ENCODE measurements at regions not wholly inside any gene's neighbourhood (a gene's known extent, or its start where the extent isn't known, plus 50 kb on each side); places are given as distances from the start of the nearest gene placed in this dataset.
"Not testable (repeated sequence)": the region's sequence is repeated elsewhere in the genome, so short reads cannot be mapped to it uniquely, and the experiment has no call there.

DNA sequence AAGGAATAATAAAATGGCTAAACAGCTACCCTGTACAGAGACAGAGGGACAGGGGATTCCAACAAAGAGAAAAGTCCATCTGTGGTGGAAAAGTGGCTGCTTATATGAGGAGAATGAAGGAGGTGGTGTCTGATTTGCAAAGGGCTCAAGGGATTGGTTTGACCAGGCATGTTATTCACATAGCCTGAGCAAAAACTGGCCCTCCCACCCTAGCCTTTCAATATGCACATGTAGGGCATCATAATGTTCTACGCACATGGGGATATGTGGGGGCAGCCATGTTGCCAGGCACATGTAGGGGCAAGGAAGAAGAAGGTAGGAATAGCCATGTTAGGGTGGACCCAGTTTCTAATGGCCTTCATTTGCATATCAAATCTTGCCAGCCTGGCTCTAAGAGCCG is 1527.1 kb downstream of the RPIA start:
- H3K27ac ChIP-seq (ENCODE audit: low read depth in 1 of 2, low read length in 2 of 2); intact Hi-C loops (cut with DNase I, micrococcal nuclease); H3K27me3 Mint-ChIP-seq; POLR2A ChIA-PET; H3K27ac Mint-ChIP-seq; H3K27me3 ChIP-seq (ENCODE audit: control insufficient read depth in 1 of 2, insufficient read depth in 2 of 2, low read length in 2 of 2); H3K9me3 Mint-ChIP-seq; H3K36me3 Mint-ChIP-seq (ENCODE audit: low read depth); H3K4me3 Mint-ChIP-seq; H3K4me1 Mint-ChIP-seq (ENCODE audit: low read depth); ATAC-seq (ENCODE audit: poor library complexity); H3K36me3 ChIP-seq (ENCODE audit: insufficient read depth, low read length); DNase-seq; H3K4me1 ChIP-seq (ENCODE audit: insufficient read depth, low read length); CTCF ChIA-PET; H3K9me3 ChIP-seq (ENCODE audit: control insufficient read depth in 1 of 2, insufficient read depth in 1 of 2, low read length in 2 of 2); H3K4me3 ChIP-seq (ENCODE audit: low read length): not testable (repeated sequence)

DNA sequence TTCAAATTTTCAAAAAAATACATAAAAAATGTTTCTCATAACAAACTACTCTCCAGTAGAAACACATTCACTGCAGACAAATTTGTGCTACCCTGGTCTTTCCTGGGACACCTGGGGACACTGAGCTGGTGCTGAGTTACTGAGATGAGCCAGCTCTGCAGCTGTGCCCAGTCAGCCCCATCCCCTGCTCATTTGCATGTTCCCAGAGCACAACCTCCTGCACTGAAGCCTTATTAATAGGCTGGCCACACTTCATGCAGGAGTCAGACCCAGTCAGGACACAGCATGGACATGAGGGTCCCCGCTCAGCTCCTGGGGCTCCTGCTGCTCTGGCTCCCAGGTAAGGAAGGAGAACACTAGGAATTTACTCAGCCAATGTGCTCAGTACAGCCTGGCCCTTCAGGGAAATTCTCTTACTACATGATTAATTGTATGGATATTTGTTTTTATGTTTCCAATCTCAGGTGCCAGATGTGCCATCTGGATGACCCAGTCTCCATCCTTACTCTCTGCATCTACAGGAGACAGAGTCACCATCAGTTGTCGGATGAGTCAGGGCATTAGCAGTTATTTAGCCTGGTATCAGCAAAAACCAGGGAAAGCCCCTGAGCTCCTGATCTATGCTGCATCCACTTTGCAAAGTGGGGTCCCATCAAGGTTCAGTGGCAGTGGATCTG is 1529.3 kb downstream of the RPIA start:
- H3K4me1 ChIP-seq (ENCODE audit: insufficient read depth, low read length); H3K27ac Mint-ChIP-seq; intact Hi-C loops (cut with DNase I, micrococcal nuclease); H3K36me3 Mint-ChIP-seq (ENCODE audit: low read depth); H3K27me3 Mint-ChIP-seq; H3K36me3 ChIP-seq (ENCODE audit: insufficient read depth, low read length); POLR2A ChIA-PET; DNase-seq; H3K9me3 Mint-ChIP-seq; H3K9me3 ChIP-seq (ENCODE audit: control insufficient read depth in 1 of 2, insufficient read depth in 1 of 2, low read length in 2 of 2); H3K27me3 ChIP-seq (ENCODE audit: control insufficient read depth in 1 of 2, insufficient read depth in 2 of 2, low read length in 2 of 2); ATAC-seq (ENCODE audit: poor library complexity); H3K4me1 Mint-ChIP-seq (ENCODE audit: low read depth); H3K4me3 Mint-ChIP-seq; H3K4me3 ChIP-seq (ENCODE audit: low read length); H3K27ac ChIP-seq (ENCODE audit: low read depth in 1 of 2, low read length in 2 of 2); CTCF ChIA-PET: not testable (repeated sequence)

DNA sequence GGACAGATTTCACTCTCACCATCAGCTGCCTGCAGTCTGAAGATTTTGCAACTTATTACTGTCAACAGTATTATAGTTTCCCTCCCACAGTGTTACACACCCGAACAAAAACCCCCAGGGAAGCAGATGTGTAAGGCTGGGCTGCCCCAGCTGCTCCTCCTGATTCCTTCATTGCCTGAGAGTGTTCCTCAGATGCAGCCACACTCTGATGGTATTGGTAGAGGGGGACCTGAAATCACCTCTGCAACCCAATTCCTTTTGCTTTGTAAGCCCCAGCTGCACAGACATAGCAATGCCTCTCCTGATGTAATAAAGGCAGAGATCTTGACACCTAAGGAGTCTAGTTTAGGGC is 1529.8 kb downstream of the RPIA start:
- Histone ChIP-seq H3K9me3 (ENCODE audit: control insufficient read depth in 1 of 2, insufficient read depth in 1 of 2, low read length in 2 of 2) (no peaks in the 10 kb centered on the region), H3K4me1 (ENCODE audit: insufficient read depth, low read length) (no peaks in the 10 kb centered on the region), H3K36me3 (ENCODE audit: insufficient read depth, low read length) (no peaks in the 10 kb centered on the region), H3K27ac (ENCODE audit: low read depth in 1 of 2, low read length in 2 of 2) (no peak overlapping the region), H3K27me3 (ENCODE audit: control insufficient read depth in 1 of 2, insufficient read depth in 2 of 2, low read length in 2 of 2) (no peaks in the 10 kb centered on the region), H3K4me3 (ENCODE audit: low read length) (no peak overlapping the region)
- Mint-ChIP-seq H3K27ac (no peak overlapping the region), H3K9me3 (no peaks in the 10 kb centered on the region), H3K4me1 (ENCODE audit: low read depth) (no peaks in the 10 kb centered on the region), H3K4me3 (no peak overlapping the region), H3K36me3 (ENCODE audit: low read depth) (no peaks in the 10 kb centered on the region), H3K27me3 (peaks cover 6% of the 10 kb centered on the region)
- TF ChIP-seq, protein P1, sequence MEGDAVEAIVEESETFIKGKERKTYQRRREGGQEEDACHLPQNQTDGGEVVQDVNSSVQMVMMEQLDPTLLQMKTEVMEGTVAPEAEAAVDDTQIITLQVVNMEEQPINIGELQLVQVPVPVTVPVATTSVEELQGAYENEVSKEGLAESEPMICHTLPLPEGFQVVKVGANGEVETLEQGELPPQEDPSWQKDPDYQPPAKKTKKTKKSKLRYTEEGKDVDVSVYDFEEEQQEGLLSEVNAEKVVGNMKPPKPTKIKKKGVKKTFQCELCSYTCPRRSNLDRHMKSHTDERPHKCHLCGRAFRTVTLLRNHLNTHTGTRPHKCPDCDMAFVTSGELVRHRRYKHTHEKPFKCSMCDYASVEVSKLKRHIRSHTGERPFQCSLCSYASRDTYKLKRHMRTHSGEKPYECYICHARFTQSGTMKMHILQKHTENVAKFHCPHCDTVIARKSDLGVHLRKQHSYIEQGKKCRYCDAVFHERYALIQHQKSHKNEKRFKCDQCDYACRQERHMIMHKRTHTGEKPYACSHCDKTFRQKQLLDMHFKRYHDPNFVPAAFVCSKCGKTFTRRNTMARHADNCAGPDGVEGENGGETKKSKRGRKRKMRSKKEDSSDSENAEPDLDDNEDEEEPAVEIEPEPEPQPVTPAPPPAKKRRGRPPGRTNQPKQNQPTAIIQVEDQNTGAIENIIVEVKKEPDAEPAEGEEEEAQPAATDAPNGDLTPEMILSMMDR (IDR thresholded peaks at IDR 0.05): no peak
- ATAC-seq (ENCODE audit: poor library complexity) (no peak), DNase-seq (no peak)
- intact Hi-C loops (cut with DNase I, micrococcal nuclease): no loop called here
- ChIA-PET POLR2A (no interaction called here), CTCF (no interaction called here)

GRCh38 chr2:90224767-90225166 is 1533.3 kb downstream of the RPIA start:
- H3K27me3 Mint-ChIP-seq; H3K4me1 Mint-ChIP-seq (ENCODE audit: low read depth); H3K4me3 ChIP-seq (ENCODE audit: low read length); CTCF ChIA-PET; H3K9me3 ChIP-seq (ENCODE audit: control insufficient read depth in 1 of 2, insufficient read depth in 1 of 2, low read length in 2 of 2); H3K36me3 ChIP-seq (ENCODE audit: insufficient read depth, low read length); ATAC-seq (ENCODE audit: poor library complexity); H3K27ac Mint-ChIP-seq; H3K36me3 Mint-ChIP-seq (ENCODE audit: low read depth); H3K9me3 Mint-ChIP-seq; DNase-seq; POLR2A ChIA-PET; H3K27me3 ChIP-seq (ENCODE audit: control insufficient read depth in 1 of 2, insufficient read depth in 2 of 2, low read length in 2 of 2); intact Hi-C loops (cut with DNase I, micrococcal nuclease); H3K4me1 ChIP-seq (ENCODE audit: insufficient read depth, low read length); H3K4me3 Mint-ChIP-seq; H3K27ac ChIP-seq (ENCODE audit: low read depth in 1 of 2, low read length in 2 of 2): not testable (repeated sequence)

- H3K4me1 Mint-ChIP-seq (ENCODE audit: low read depth); H3K36me3 ChIP-seq (ENCODE audit: insufficient read depth, low read length); H3K27me3 Mint-ChIP-seq; H3K9me3 Mint-ChIP-seq; H3K27ac ChIP-seq (ENCODE audit: low read depth in 1 of 2, low read length in 2 of 2); H3K27me3 ChIP-seq (ENCODE audit: control insufficient read depth in 1 of 2, insufficient read depth in 2 of 2, low read length in 2 of 2); H3K4me3 ChIP-seq (ENCODE audit: low read length); CTCF ChIA-PET; POLR2A ChIA-PET; intact Hi-C loops (cut with DNase I, micrococcal nuclease); H3K4me3 Mint-ChIP-seq; H3K27ac Mint-ChIP-seq; H3K4me1 ChIP-seq (ENCODE audit: insufficient read depth, low read length); H3K36me3 Mint-ChIP-seq (ENCODE audit: low read depth); H3K9me3 ChIP-seq (ENCODE audit: control insufficient read depth in 1 of 2, insufficient read depth in 1 of 2, low read length in 2 of 2); ATAC-seq (ENCODE audit: poor library complexity); DNase-seq: not testable (repeated sequence)
These were observed 1535.1 kb downstream of the RPIA start for GRCh38 chr2:90226465-90227072.

DNA sequence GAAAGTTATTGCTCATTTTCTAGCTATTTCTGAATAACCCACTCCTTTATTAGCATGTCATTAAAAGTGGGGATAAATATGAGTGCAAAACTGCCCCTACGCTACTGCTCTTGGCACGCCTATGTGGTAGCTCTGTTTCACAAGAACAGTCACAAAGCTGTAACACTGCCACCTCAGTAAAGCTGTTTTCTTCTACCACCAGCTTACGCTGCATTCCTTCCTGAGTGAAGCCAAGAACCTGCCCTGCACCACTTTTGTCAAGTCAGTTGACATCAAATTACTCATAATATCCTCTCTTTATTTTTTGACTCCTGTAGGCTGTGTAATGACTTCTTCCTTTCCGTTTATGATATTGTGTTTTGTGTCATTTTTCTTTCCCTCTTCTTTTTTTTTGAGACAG is 1539.7 kb downstream of the RPIA start:
- H3K27ac Mint-ChIP-seq; H3K9me3 Mint-ChIP-seq; ATAC-seq (ENCODE audit: poor library complexity); H3K27ac ChIP-seq (ENCODE audit: low read depth in 1 of 2, low read length in 2 of 2); H3K4me3 Mint-ChIP-seq; DNase-seq; H3K4me1 Mint-ChIP-seq (ENCODE audit: low read depth); POLR2A ChIA-PET; H3K9me3 ChIP-seq (ENCODE audit: control insufficient read depth in 1 of 2, insufficient read depth in 1 of 2, low read length in 2 of 2); CTCF ChIA-PET; H3K36me3 ChIP-seq (ENCODE audit: insufficient read depth, low read length); H3K4me3 ChIP-seq (ENCODE audit: low read length); intact Hi-C loops (cut with DNase I, micrococcal nuclease); H3K27me3 ChIP-seq (ENCODE audit: control insufficient read depth in 1 of 2, insufficient read depth in 2 of 2, low read length in 2 of 2); H3K36me3 Mint-ChIP-seq (ENCODE audit: low read depth); H3K4me1 ChIP-seq (ENCODE audit: insufficient read depth, low read length); H3K27me3 Mint-ChIP-seq: not testable (repeated sequence)
